Prostate gland (tissue), 2 donors: ENCODE measurements at regions not wholly inside any gene's neighbourhood (a gene's known extent, or its start where the extent isn't known, plus 50 kb on each side); places are given as distances from the start of the nearest gene placed in this dataset.

Experiments used
- DNase-seq: peaks from one replicate; pipeline ENCODE4 v3.0.0-alpha.2; 2019; ENCODE audit warnings: low spot score
- H3K27ac ChIP-seq, 2 donors: fragments of 200-600 bp; sonication (generic); 2 replicates each; pipeline ENCODE4 v1.5.1; 2017 to 2019
- H3K27me3 ChIP-seq: fragments of 200-600 bp; sonication (generic); replicated peaks from 2 replicates; pipeline ENCODE4 v1.5.1; 2019; ENCODE audit not compliant: insufficient read depth
- H3K36me3 ChIP-seq, 2 donors: fragments of 200-600 bp; sonication (generic); 1 replicate in 1 of 2; 2 replicates in 1 of 2; pipeline versions ENCODE4 v1.5.1 to v1.8.1; 2017 to 2019
- H3K4me1 ChIP-seq: fragments of 200-600 bp; sonication (generic); replicated peaks from 2 replicates; pipeline ENCODE4 v1.5.1; 2019
- H3K4me3 ChIP-seq, 2 donors: fragments of 200-600 bp; sonication (generic); 2 replicates each; pipeline ENCODE4 v1.5.1; 2017 to 2019
- H3K9me3 ChIP-seq: fragments of 200-600 bp; sonication (generic); 2 replicates; pipeline ENCODE4 v1.5.1; 2017
- POLR2A ChIP-seq: fragments of 450-650 bp; IDR thresholded peaks from one replicate; pipeline ENCODE4 v1.6.1; 2016; ENCODE audit warnings: antibody characterized with exemption, mild to moderate bottlenecking
- POLR2AphosphoS5 ChIP-seq: sonication (generic); formaldehyde crosslinking; IDR thresholded peaks from one replicate; pipeline ENCODE4 v1.6.1; 2017; ENCODE audit warnings: antibody characterized with exemption
- WGBS: methylation state at CpG from one replicate; pipeline ENCODE4 v1.1.5; 2018; 5-methylcytosine and 5-hydroxymethylcytosine counted together
- intact Hi-C: fragments of 100-400 bp; cut with DNase I; formaldehyde crosslinking; loops from one replicate; pipeline ENCODE4 v1.14.2; 2022
- TF ChIP-seq, protein P1 (sequence below), 4 experiments: fragments of 200-600 bp in 2 of 4; fragments of 450-650 bp in 2 of 4; sonication (generic) in 2 of 4; IDR thresholded peaks; 1 replicate in 3 of 4; 2 replicates in 1 of 4; pipeline ENCODE4 v1.5.1; 2016 to 2019; ENCODE audit warnings: antibody characterized with exemption in 4 of 4, mild to moderate bottlenecking in 2 of 4, moderate library complexity in 2 of 4

DNA sequence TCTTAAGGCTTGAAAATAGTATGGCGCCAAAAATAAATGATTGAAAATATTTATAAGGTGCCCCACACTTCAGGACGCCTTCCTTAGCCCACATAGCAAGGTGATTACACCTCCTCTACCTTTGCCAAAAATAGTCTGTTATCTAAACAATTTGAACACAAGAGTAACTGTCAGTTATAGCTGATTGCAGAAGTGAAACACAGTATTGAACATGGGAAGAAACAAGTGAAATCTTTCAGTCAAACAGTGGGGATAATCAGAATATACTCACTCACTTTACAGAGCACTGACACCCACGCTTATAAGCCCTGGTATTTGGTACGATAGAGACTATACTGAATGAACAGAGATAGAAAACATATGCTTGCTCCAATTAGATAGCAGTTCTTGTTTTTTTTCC, 203.1 kb downstream of the RAB38 start:
- no peaks in the 10 kb centered on the region for H3K4me1 ChIP-seq
- intact Hi-C loops = no loop called here
- TF ChIP-seq POLR2A (no peak), POLR2AphosphoS5 (no peak)
- TF ChIP-seq, protein P1, sequence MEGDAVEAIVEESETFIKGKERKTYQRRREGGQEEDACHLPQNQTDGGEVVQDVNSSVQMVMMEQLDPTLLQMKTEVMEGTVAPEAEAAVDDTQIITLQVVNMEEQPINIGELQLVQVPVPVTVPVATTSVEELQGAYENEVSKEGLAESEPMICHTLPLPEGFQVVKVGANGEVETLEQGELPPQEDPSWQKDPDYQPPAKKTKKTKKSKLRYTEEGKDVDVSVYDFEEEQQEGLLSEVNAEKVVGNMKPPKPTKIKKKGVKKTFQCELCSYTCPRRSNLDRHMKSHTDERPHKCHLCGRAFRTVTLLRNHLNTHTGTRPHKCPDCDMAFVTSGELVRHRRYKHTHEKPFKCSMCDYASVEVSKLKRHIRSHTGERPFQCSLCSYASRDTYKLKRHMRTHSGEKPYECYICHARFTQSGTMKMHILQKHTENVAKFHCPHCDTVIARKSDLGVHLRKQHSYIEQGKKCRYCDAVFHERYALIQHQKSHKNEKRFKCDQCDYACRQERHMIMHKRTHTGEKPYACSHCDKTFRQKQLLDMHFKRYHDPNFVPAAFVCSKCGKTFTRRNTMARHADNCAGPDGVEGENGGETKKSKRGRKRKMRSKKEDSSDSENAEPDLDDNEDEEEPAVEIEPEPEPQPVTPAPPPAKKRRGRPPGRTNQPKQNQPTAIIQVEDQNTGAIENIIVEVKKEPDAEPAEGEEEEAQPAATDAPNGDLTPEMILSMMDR (IDR thresholded peaks at IDR 0.05) = no peak

DNA sequence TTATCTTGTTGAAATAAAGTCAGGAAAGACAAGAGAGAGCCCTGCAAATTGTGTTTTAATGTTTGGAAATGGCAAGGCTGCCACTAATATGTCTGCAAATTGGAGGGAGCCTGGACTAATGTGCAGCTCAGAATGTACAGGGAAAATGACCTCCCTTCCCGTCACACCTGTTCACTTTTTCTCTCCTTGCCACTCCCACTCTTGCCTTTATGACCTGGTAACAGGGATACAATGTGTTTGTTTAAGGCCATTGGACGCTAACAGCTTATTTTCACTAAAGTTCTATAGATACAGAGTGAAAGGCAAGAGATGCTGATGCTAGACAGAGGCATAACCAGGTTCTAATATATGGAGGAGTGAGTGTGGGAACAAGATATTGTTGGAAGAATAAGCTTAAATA, 203.9 kb downstream of the RAB38 start:
- Histone ChIP-seq H3K36me3 (no peaks in the 10 kb centered on the region), H3K9me3 (no peaks in the 10 kb centered on the region), H3K27me3 (no peaks in the 10 kb centered on the region), H3K4me3 (no peak overlapping the region), H3K27ac (no peak overlapping the region), H3K4me1 (no peaks in the 10 kb centered on the region)
- TF ChIP-seq, protein P1 (IDR thresholded peaks at IDR 0.05) = no peak
- TF ChIP-seq POLR2AphosphoS5 (no peak), POLR2A (no peak)
- DNase-seq = no peak
- WGBS = 50% methylated on average over 2 of the region's 2 CpGs
- intact Hi-C loops = no loop called here

More for the DNA sequence above, 203.1 kb downstream of the RAB38 start:
- Histone ChIP-seq H3K36me3 (no peaks in the 10 kb centered on the region), H3K27ac (no peak overlapping the region), H3K9me3 (no peaks in the 10 kb centered on the region), H3K4me3 (no peak overlapping the region), H3K27me3 (no peaks in the 10 kb centered on the region)
- DNase-seq = no peak
- 85% methylated on average over 4 of the region's 4 CpGs for WGBS

DNA sequence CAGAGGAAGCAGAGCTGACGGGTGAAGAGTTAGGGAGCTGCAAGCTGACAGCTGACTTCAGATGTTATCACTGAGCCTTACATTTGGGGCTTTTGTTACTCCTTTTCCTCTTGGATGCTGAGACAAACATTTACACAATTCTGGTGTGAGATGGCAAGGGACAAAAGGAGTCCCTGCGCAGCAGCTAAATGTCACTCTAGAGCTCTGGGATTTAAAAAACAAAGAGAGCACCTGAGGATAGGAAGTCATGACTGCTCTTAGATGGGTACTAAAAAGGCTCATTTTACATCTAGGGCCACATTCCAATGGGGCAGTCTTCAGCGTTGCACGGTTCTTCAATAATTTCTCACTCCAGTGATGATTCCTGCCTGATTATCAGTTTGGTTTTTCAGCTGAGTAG, 204.5 kb downstream of the RAB38 start:
- TF ChIP-seq POLR2A = no peak
- no peaks in the 10 kb centered on the region for H3K27me3 ChIP-seq
- no peaks in the 10 kb centered on the region for H3K9me3 ChIP-seq
- no peaks in the 10 kb centered on the region for H3K4me1 ChIP-seq
- intact Hi-C loops = no loop called here
- H3K27ac ChIP-seq = no peak overlapping the region
- H3K36me3 ChIP-seq = no peaks in the 10 kb centered on the region
- no peak overlapping the region for H3K4me3 ChIP-seq
- 44% methylated on average over 4 of the region's 4 CpGs for WGBS
- no peak for DNase-seq

DNA sequence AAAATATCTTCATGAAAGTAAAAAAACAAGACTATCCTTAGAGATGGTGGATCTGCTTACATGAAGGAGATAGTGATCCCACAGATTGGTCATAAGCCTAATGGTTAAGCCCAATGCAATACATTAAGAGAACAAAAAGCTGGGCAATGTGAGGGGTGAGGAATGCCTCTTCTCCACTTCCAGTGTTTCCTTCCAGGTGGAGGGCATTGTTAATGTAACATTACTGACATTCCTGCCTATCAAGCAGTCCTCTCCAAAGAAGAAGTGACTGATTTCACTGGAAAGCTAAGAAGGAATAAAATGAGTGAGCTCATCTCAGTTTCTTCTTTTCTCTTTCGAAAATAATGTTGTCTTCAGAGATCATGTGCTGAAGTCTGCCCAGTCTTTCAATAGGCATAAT, 207.8 kb downstream of the RAB38 start:
- H3K4me1 ChIP-seq = no peaks in the 10 kb centered on the region
- H3K4me3 ChIP-seq = no peak overlapping the region
- intact Hi-C loops = no loop called here
- TF ChIP-seq, protein P1 (IDR thresholded peaks at IDR 0.05) = no peak
- TF ChIP-seq POLR2AphosphoS5 (no peak), POLR2A (no peak)
- H3K27me3 ChIP-seq = no peaks in the 10 kb centered on the region
- WGBS = 85% methylated on average over 1 of the region's 1 CpG
- H3K27ac ChIP-seq = no peak overlapping the region
- H3K36me3 ChIP-seq = no peaks in the 10 kb centered on the region
- no peak for DNase-seq
- no peaks in the 10 kb centered on the region for H3K9me3 ChIP-seq

DNA sequence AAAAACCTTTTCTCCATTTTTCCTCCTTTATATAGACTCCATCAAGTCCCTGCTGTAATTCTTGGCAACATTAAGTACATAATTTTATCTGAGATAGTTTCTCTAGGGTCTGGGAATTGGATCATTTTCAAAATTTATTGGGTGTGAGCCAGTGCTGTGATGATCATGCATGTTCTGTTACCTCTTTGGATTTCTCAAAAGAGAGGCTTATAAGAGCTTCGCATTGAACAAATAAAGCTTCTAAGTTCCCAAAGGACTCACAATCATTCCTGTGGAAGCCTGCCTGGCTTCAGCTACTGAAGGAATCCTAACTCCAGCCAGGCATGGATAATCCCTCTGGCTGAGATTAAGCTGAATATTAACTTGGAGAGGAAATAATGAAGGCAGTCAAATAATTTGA, 208.5 kb downstream of the RAB38 start:
- DNase-seq = no peak
- Histone ChIP-seq H3K9me3 (no peaks in the 10 kb centered on the region), H3K4me1 (no peaks in the 10 kb centered on the region), H3K27ac (no peak overlapping the region), H3K4me3 (no peak overlapping the region), H3K27me3 (no peaks in the 10 kb centered on the region), H3K36me3 (no peaks in the 10 kb centered on the region)
- intact Hi-C loops = no loop called here
- no peak for TF ChIP-seq POLR2A
- TF ChIP-seq POLR2AphosphoS5 = no peak
- TF ChIP-seq, protein P1 (IDR thresholded peaks at IDR 0.05) = no peak
- WGBS = 36% methylated on average over 1 of the region's 1 CpG
